Gastrocnemius medialis (tissue), 4 donors: ENCODE measurements at regions not wholly inside any gene's neighbourhood (a gene's known extent, or its start where the extent isn't known, plus 50 kb on each side); places are given as distances from the start of the nearest gene placed in this dataset.

Experiments
- ATAC-seq, 2 donors: fragments of 150-250 bp; one replicate each; pipeline ENCODE4 v1.9.1; 2016
- DNase-seq, 2 donors: peaks; one replicate each; pipeline ENCODE4 v3.0.0-alpha.2; 2019
- H3K27ac ChIP-seq, 4 donors: fragments of 200-600 bp; sonication (generic); 1 replicate in 1 of 4; 2 replicates in 3 of 4; pipeline ENCODE4 v1.5.1; 2016 to 2018; ENCODE audit warnings: mild to moderate bottlenecking in 2 of 4, moderate library complexity in 1 of 4
- H3K27me3 ChIP-seq, 3 donors: fragments of 200-600 bp; sonication (generic) in 2 of 3; 1 replicate in 1 of 3; 2 replicates in 2 of 3; pipeline versions ENCODE4 v1.5.1 to v1.6.0; 2016 to 2019; ENCODE audit warnings: mild to moderate bottlenecking in 1 of 3, moderate library complexity in 1 of 3
- H3K36me3 ChIP-seq, 2 donors: fragments of 200-600 bp; sonication (generic) in 1 of 2; one replicate each; pipeline ENCODE4 v1.5.1; 2017 to 2018
- H3K4me1 ChIP-seq, 2 donors: fragments of 200-600 bp; sonication (generic) in 1 of 2; one replicate each; pipeline ENCODE4 v1.5.1; 2016 to 2017; ENCODE audit warnings: mild to moderate bottlenecking in 2 of 2
- H3K4me3 ChIP-seq, 4 donors: fragments of 200-600 bp; sonication (generic) in 3 of 4; 1 replicate in 1 of 4; 2 replicates in 3 of 4; pipeline ENCODE4 v1.5.1; 2016 to 2019; ENCODE audit warnings: mild to moderate bottlenecking in 2 of 4
- H3K9me3 ChIP-seq, 3 donors: fragments of 200-600 bp; sonication (generic) in 2 of 3; 1 replicate in 1 of 3; 2 replicates in 2 of 3; pipeline ENCODE4 v1.5.1; 2016 to 2019
- CTCF ChIP-seq, 5 experiments: fragments of 450-650 bp in 3 of 5; fragments of 200-600 bp in 2 of 5; sonication (generic) in 2 of 5; IDR thresholded peaks in 4 of 5; conservative IDR thresholded peaks in 1 of 5; 1 replicate in 4 of 5; 2 replicates in 1 of 5; pipeline ENCODE4 v1.5.1; 2016 to 2019; ENCODE audit warnings: antibody characterized with exemption in 5 of 5, mild to moderate bottlenecking in 3 of 5, moderate library complexity in 3 of 5
- POLR2A ChIP-seq, 2 donors: fragments of 450-650 bp; IDR thresholded peaks; one replicate each; pipeline ENCODE4 v1.6.1; 2017; ENCODE audit warnings: antibody characterized with exemption in 2 of 2, mild to moderate bottlenecking in 2 of 2, moderate library complexity in 2 of 2
- in situ Hi-C, 4 donors: fragments of 200-750 bp; cut with MboI; loops; one replicate each; pipeline versions ENCODE4 v1.15.0 to v1.8.0; 2017; ENCODE audit warnings: low sequenced_read_pairs in 4 of 4
- intact Hi-C: fragments of 100-400 bp; cut with DNase I; formaldehyde crosslinking; loops from one replicate; pipeline ENCODE4 v1.15.1; 2023; ENCODE audit warnings: low total_unique reads

DNA sequence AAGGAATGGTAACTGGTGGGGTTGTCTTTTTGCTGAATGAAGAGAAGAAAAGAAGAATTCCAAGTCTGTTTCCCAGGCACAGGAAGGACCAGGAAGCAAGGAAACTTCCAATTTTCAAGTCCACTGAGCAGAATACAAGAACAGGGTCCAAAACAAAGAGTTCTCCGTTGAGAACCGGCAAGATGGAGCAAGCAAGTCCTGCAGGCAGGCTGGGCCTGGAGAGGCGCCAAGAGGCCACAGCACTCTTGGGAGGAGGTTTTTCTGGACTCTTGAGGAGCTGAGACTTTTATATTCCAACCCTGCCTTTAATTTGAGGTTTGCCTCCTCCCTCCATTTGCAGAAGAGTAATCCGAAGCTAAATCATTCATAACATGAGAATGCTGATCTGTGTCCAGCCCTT, 224.5 kb downstream of the IKZF2 start:
- no peaks in the 10 kb centered on the region for H3K9me3 ChIP-seq
- H3K27me3 ChIP-seq: no peaks in the 10 kb centered on the region
- DNase-seq (peak in 1 of 2 donors; percentile 24), ATAC-seq (no peak)
- intact Hi-C loops: no loop called here
- H3K27ac ChIP-seq: no peak overlapping the region
- in situ Hi-C loops: no loop called here
- TF ChIP-seq POLR2A (IDR thresholded peaks at IDR 0.05) (no peak), CTCF (IDR thresholded peaks at IDR 0.05 in 4 of 5, conservative IDR thresholded peaks at IDR 0.05 in 1 of 5) (no peak)
- no peaks in the 10 kb centered on the region for H3K36me3 ChIP-seq
- H3K4me3 ChIP-seq: no peak overlapping the region
- no peaks in the 10 kb centered on the region for H3K4me1 ChIP-seq

GRCh38 chr2:212923393-212923792, 228.0 kb downstream of the IKZF2 start:
- ATAC-seq (no peak), DNase-seq (no peak)
- Histone ChIP-seq H3K36me3 (no peaks in the 10 kb centered on the region), H3K4me3 (no peak overlapping the region), H3K27me3 (no peaks in the 10 kb centered on the region), H3K27ac (no peak overlapping the region), H3K4me1 (no peaks in the 10 kb centered on the region), H3K9me3 (no peaks in the 10 kb centered on the region)
- in situ Hi-C loops (no loop called here), intact Hi-C loops (no loop called here)
- no peak for TF ChIP-seq CTCF (IDR thresholded peaks at IDR 0.05 in 4 of 5, conservative IDR thresholded peaks at IDR 0.05 in 1 of 5)
- no peak for TF ChIP-seq POLR2A (IDR thresholded peaks at IDR 0.05)

DNA sequence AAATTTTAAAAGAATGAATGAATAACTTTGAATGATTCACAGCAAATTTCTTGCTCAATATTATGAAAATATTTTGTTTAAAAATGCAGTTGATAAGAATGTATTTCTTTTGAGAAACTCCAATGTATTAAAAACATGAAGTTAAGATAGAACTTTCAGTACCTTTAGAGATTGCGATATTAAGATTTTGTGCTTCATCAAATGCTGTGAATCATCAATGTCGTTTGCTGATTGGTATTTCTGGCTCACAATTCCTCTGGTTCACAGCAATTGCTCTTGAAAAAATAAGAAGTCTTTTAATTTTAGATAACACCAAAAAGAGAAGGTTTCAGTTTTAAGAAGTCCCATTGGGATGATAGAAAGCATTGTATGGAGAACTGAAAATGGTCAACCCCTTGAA, 228.7 kb downstream of the IKZF2 start:
- H3K36me3 ChIP-seq: no peaks in the 10 kb centered on the region
- no peaks in the 10 kb centered on the region for H3K4me1 ChIP-seq
- intact Hi-C loops (no loop called here), in situ Hi-C loops (no loop called here)
- TF ChIP-seq CTCF (IDR thresholded peaks at IDR 0.05 in 4 of 5, conservative IDR thresholded peaks at IDR 0.05 in 1 of 5) (no peak), POLR2A (IDR thresholded peaks at IDR 0.05) (no peak)
- H3K4me3 ChIP-seq: no peak overlapping the region
- DNase-seq (no peak), ATAC-seq (no peak)
- H3K27me3 ChIP-seq: no peaks in the 10 kb centered on the region
- no peak overlapping the region for H3K27ac ChIP-seq
- no peaks in the 10 kb centered on the region for H3K9me3 ChIP-seq

DNA sequence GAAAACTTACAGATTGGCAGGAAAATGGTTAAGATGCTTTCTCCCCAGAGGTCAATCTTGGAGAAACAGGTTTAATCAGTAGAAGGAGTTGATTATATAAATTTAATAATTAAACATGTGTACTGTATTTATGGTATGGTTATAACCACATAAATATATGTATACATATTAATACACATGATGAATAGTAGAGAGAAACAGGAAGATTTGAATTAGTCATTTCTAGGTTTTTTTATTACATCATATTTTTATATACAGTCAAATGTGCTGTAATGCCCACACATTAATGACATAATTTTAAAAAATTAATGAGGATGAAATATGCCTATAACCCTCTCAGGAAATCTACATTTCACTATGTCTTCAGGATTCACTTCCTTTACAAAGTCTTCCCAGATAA, 229.7 kb downstream of the IKZF2 start:
- Histone ChIP-seq H3K9me3 (no peaks in the 10 kb centered on the region), H3K27ac (no peak overlapping the region), H3K4me1 (no peaks in the 10 kb centered on the region), H3K27me3 (no peaks in the 10 kb centered on the region), H3K4me3 (no peak overlapping the region), H3K36me3 (no peaks in the 10 kb centered on the region)
- no peak for ATAC-seq
- TF ChIP-seq CTCF (IDR thresholded peaks at IDR 0.05 in 4 of 5, conservative IDR thresholded peaks at IDR 0.05 in 1 of 5): no peak
- no peak for TF ChIP-seq POLR2A (IDR thresholded peaks at IDR 0.05)
- DNase-seq: no peak
- in situ Hi-C loops: no loop called here
- intact Hi-C loops: no loop called here

GRCh38 chr2:212921061-212921460, 230.4 kb downstream of the IKZF2 start:
- Histone ChIP-seq H3K9me3 (no peaks in the 10 kb centered on the region), H3K27ac (no peak overlapping the region), H3K36me3 (no peaks in the 10 kb centered on the region), H3K4me1 (no peaks in the 10 kb centered on the region), H3K4me3 (no peak overlapping the region), H3K27me3 (no peaks in the 10 kb centered on the region)
- TF ChIP-seq POLR2A (IDR thresholded peaks at IDR 0.05) (no peak), CTCF (IDR thresholded peaks at IDR 0.05 in 4 of 5, conservative IDR thresholded peaks at IDR 0.05 in 1 of 5) (no peak)
- in situ Hi-C loops: no loop called here
- ATAC-seq (no peak), DNase-seq (no peak)
- intact Hi-C loops: no loop called here
